GM18867 (cell line): ENCODE measurements at regions not wholly inside any gene's neighbourhood (a gene's known extent, or its start where the extent isn't known, plus 50 kb on each side); places are given as distances from the start of the nearest gene placed in this dataset.

Source experiments
- ATAC-seq: cut with Tn5 transposase; IDR thresholded peaks from one replicate; pipeline ENCODE4 v1.9.1; 2021; ENCODE audit warnings: mild to moderate bottlenecking, moderate library complexity; ENCODE audit not compliant: unreplicated experiment

GRCh38 chr15:94059013-94059587 is 172.3 kb upstream of the MCTP2 start:
- ATAC-seq = no peak

- no peak for ATAC-seq
Observed at GRCh38 chr15:94057305-94057704, 174.1 kb upstream of the MCTP2 start.

GRCh38 chr15:94056314-94056713 is 175.0 kb upstream of the MCTP2 start:
- no peak for ATAC-seq

- no peak for ATAC-seq
Observed at GRCh38 chr15:94053626-94054025, 177.7 kb upstream of the MCTP2 start.

- no peak for ATAC-seq
Observed at GRCh38 chr15:94052711-94053110, 178.7 kb upstream of the MCTP2 start.

DNA sequence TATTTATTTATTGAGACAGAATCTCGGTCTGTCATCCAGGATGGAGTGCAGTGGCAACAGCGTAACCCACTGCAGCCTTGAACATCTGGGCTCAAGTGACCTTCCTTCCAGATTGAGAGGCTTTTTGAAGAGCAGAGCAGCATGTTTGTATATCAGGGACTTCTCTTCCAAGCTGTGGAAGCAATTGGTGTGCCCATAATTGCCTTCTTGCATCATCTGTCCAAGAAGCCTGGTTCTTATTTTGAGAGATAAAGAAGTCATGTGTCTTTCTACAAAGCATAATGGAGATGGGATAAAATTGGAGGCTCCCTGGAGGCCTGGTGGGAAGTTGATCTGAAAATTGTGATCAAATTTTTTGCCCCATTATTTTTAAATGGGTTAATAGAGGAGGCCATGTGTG is 183.8 kb upstream of the MCTP2 start:
- ATAC-seq = no peak

- ATAC-seq = no peak
Observed at GRCh38 chr15:94042180-94042928, 189.0 kb upstream of the MCTP2 start.

GRCh38 chr15:94041746-94042145 is 189.6 kb upstream of the MCTP2 start:
- no peak for ATAC-seq

DNA sequence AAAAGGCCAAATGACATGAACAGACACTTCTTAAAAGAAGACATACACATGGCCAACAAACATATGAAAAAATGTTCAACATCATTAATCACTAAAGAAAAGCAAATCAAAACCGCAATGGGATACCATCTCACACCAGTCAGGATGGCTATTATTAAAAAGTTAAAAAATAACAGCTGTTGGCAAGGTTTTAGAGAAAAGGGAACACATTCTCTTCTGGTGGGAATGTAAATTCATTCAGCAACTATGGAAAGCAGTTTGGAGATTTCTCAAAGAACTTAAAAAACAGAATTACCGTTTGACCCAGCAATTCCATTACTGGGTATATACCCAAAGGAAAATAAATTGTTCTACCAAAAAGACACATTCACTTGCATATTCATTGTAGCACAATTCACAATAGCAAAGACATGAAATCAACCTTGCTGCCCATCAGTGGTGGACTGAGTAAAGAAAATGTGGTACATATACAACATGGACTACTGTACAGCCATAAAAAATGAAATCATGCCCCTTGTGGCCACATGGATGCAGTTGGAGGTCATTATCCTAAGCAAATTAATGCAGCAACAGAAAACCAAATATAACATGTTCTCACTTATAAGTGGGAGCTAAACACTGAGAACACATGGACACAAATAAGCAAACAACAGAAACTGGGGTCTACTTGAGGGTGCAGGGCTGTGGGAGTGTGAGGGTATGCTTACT is 190.7 kb upstream of the MCTP2 start:
- no peak for ATAC-seq

GRCh38 chr15:94036156-94036555 is 195.2 kb upstream of the MCTP2 start:
- ATAC-seq = no peak

DNA sequence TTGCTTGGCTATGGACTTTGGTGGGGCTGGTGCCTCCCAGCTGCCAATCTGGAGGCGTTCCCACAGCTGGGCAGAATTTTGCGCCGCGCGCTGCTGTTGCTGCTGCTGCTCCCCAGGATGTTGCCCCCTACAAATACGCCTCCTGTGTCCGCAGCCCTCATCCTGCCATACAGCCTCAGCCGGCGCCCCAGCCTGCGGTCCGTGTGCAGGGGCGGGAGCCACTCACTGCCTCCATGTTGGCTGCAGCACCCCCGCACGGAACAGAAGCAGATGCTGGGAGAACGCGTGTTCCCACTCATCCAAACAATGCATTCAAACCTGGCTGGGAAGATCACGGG is 197.7 kb upstream of the MCTP2 start:
- ATAC-seq = no peak

GRCh38 chr15:94033014-94033682 is 198.2 kb upstream of the MCTP2 start:
- ATAC-seq = no peak

DNA sequence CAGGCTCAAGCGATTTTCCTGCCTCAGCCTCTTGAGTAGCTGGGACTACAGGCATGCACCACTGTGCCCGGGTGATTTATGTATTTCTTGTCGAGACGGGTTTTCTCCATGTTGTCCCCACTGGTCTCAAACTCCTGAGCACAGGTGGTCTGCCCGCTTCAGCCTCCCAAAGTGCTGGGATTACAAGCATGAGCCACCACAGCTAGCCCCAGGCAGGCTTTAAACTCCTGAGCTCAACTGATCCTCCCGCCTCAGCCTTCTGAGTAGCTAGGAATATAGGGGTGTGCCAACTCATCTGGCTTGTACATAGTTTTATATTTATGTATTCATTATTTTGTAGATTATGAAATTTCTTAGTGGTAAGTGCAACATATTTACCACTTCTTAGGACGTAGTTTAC is 198.8 kb upstream of the MCTP2 start:
- ATAC-seq = no peak

DNA sequence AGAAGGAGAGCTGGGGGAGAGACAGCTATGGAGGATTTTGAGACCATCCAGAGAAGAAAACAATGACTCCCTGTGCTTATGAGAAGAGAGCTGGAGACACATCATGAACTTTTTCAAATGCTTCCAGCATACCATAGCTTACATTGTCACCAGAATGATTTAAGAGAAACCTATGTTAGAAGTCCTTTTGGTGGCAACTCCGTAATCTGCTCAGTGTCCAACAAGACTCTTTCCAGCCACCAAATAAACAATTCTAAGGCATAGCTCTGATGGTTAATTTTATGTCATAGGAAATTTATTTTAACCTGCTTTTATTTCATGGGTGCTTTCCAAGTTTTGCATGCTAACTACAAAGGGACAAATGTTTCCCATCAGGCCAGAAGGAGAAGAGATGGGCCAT is 200.3 kb upstream of the MCTP2 start:
- ATAC-seq = no peak

- no peak for ATAC-seq
Observed at GRCh38 chr15:94029495-94029894, 201.9 kb upstream of the MCTP2 start.

- ATAC-seq = no peak
Observed at GRCh38 chr15:94028809-94029208, 202.6 kb upstream of the MCTP2 start.

- no peak for ATAC-seq
Observed at GRCh38 chr15:94028121-94028520, 203.2 kb upstream of the MCTP2 start.

DNA sequence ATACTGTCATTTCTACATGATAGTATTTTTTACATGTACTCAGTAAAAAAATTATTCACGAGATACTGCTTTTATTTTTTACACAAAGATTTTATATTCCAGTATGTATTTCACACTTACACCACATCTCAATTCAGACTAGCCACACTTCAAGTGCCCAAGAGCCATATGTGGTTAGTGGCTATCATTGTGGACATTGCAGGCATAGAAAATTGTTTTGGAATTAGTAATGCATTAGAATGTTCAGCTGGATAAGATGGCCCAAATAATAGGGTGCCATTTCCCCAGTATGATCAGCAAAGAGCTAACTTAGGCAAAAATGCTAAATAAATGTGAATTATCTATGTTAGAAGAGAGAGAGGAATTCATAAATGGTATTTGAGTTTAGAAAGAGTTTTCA is 203.8 kb upstream of the MCTP2 start:
- ATAC-seq = no peak

- no peak for ATAC-seq
Observed at GRCh38 chr15:94026458-94027304, 204.7 kb upstream of the MCTP2 start.

DNA sequence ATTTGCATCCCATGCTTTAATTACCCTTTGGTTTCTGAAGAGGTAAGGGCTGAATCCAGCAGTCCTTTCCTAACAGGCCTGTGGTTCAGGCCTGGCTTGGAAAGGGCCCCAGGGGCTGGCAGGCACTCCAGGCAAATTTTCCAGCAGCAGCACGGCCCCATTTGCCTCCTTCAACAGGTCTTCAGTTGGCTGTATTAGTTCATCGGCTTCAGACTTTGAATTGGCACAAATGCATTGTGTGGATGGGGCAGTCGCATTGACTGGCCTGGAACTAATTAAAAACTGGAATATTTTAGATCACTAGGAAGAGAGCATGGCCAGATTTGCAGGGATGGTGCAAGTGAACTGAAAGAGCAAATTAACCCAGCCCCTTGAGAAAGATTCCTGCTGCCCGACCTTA is 207.8 kb upstream of the MCTP2 start:
- ATAC-seq = no peak
